ENCODE measurements at regions not wholly inside any gene's neighbourhood (a gene's known extent, or its start where the extent isn't known, plus 50 kb on each side); places are given as distances from the start of the nearest gene placed in this dataset.

DNA sequence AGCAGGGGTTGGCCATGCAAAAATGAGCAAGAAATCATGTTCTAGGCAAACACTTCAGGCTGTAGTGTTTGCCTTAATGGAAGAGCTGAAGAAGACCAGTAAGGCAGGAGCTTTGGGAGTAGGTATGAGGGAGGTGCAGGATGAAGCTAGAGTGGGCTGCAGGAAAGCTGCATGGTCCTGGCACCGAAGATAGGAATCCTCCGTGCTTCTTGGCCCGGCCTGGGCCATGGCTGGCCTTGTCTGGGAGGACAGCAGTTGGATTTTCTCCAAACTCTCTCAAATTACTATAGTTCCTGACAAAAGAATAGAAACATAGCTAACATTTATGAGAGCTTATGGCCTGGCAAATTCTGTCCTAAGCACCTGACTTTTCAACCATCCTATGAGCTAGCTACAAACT is 116.5 kb downstream of the UCHL1 start:
- TF ChIP-seq POLR2AphosphoS5 (IDR thresholded peaks at IDR 0.05), result no peak
- TF ChIP-seq, protein P1, sequence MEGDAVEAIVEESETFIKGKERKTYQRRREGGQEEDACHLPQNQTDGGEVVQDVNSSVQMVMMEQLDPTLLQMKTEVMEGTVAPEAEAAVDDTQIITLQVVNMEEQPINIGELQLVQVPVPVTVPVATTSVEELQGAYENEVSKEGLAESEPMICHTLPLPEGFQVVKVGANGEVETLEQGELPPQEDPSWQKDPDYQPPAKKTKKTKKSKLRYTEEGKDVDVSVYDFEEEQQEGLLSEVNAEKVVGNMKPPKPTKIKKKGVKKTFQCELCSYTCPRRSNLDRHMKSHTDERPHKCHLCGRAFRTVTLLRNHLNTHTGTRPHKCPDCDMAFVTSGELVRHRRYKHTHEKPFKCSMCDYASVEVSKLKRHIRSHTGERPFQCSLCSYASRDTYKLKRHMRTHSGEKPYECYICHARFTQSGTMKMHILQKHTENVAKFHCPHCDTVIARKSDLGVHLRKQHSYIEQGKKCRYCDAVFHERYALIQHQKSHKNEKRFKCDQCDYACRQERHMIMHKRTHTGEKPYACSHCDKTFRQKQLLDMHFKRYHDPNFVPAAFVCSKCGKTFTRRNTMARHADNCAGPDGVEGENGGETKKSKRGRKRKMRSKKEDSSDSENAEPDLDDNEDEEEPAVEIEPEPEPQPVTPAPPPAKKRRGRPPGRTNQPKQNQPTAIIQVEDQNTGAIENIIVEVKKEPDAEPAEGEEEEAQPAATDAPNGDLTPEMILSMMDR (IDR thresholded peaks at IDR 0.05), result no peak

Data from sigmoid colon (tissue), 4 donors.